Cardiac muscle cell (in vitro differentiated cells and primary cell): ENCODE measurements at regions not wholly inside any gene's neighbourhood (a gene's known extent, or its start where the extent isn't known, plus 50 kb on each side); places are given as distances from the start of the nearest gene placed in this dataset.

Source experiments
- DNase-seq, 2 donors: peaks; one replicate each; pipeline versions ENCODE4 v3.0.0 to v3.0.0-alpha.2; 2010 to 2017; ENCODE audit warnings: low read depth in 1 of 2, low spot score in 1 of 2
- H3K27ac ChIP-seq: fragments of 200-600 bp; sonication (generic); 2 replicates; pipeline ENCODE4 v1.5.1; 2016
- H3K27me3 ChIP-seq: fragments of 200-600 bp; sonication (generic); 2 replicates; pipeline ENCODE4 v1.6.0; 2016; ENCODE audit warnings: control low read depth
- H3K36me3 ChIP-seq: fragments of 200-600 bp; sonication (generic); 2 replicates; pipeline ENCODE4 v1.5.1; 2016; ENCODE audit warnings: control low read depth
- H3K4me1 ChIP-seq: fragments of 200-600 bp; sonication (generic); 2 replicates; pipeline ENCODE4 v1.8.1; 2017; ENCODE audit warnings: low read depth, mild to moderate bottlenecking, mixed run types
- H3K4me3 ChIP-seq: fragments of 200-600 bp; sonication (generic); 2 replicates; pipeline ENCODE4 v1.5.1; 2016; ENCODE audit warnings: mild to moderate bottlenecking
- H3K9me3 ChIP-seq: fragments of 200-600 bp; sonication (generic); 2 replicates; pipeline ENCODE4 v1.5.1; 2017; ENCODE audit warnings: low read depth, mild to moderate bottlenecking, control low read depth
- TF ChIP-seq, protein P1 (sequence below): IDR thresholded peaks from 2 replicates; pipeline ENCODE4 v1.5.1; 2012; ENCODE audit warnings: low read depth, mild to moderate bottlenecking, low read length

- no peak for DNase-seq
- no peak overlapping the region for H3K27ac ChIP-seq
- H3K9me3 ChIP-seq, result no peaks in the 10 kb centered on the region
- no peaks in the 10 kb centered on the region for H3K36me3 ChIP-seq
- no peaks in the 10 kb centered on the region for H3K4me1 ChIP-seq
- no peak overlapping the region for H3K4me3 ChIP-seq
- TF ChIP-seq, protein P1, sequence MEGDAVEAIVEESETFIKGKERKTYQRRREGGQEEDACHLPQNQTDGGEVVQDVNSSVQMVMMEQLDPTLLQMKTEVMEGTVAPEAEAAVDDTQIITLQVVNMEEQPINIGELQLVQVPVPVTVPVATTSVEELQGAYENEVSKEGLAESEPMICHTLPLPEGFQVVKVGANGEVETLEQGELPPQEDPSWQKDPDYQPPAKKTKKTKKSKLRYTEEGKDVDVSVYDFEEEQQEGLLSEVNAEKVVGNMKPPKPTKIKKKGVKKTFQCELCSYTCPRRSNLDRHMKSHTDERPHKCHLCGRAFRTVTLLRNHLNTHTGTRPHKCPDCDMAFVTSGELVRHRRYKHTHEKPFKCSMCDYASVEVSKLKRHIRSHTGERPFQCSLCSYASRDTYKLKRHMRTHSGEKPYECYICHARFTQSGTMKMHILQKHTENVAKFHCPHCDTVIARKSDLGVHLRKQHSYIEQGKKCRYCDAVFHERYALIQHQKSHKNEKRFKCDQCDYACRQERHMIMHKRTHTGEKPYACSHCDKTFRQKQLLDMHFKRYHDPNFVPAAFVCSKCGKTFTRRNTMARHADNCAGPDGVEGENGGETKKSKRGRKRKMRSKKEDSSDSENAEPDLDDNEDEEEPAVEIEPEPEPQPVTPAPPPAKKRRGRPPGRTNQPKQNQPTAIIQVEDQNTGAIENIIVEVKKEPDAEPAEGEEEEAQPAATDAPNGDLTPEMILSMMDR, result no peak
- no peaks in the 10 kb centered on the region for H3K27me3 ChIP-seq
Observed at GRCh38 chr1:198923993-198924392, 285.2 kb downstream of the PTPRC start.

GRCh38 chr1:198925567-198925966, 286.7 kb downstream of the PTPRC start:
- H3K9me3 ChIP-seq, result no peaks in the 10 kb centered on the region
- no peak for DNase-seq
- TF ChIP-seq, protein P1, result no peak
- H3K4me1 ChIP-seq, result no peaks in the 10 kb centered on the region
- H3K4me3 ChIP-seq, result no peak overlapping the region
- no peaks in the 10 kb centered on the region for H3K27me3 ChIP-seq
- H3K27ac ChIP-seq, result no peak overlapping the region
- H3K36me3 ChIP-seq, result no peaks in the 10 kb centered on the region

GRCh38 chr1:198927129-198927528, 288.3 kb downstream of the PTPRC start:
- no peaks in the 10 kb centered on the region for H3K4me1 ChIP-seq
- no peaks in the 10 kb centered on the region for H3K27me3 ChIP-seq
- no peaks in the 10 kb centered on the region for H3K9me3 ChIP-seq
- no peak overlapping the region for H3K27ac ChIP-seq
- no peaks in the 10 kb centered on the region for H3K36me3 ChIP-seq
- no peak for DNase-seq
- H3K4me3 ChIP-seq, result no peak overlapping the region
- TF ChIP-seq, protein P1, result no peak

DNA sequence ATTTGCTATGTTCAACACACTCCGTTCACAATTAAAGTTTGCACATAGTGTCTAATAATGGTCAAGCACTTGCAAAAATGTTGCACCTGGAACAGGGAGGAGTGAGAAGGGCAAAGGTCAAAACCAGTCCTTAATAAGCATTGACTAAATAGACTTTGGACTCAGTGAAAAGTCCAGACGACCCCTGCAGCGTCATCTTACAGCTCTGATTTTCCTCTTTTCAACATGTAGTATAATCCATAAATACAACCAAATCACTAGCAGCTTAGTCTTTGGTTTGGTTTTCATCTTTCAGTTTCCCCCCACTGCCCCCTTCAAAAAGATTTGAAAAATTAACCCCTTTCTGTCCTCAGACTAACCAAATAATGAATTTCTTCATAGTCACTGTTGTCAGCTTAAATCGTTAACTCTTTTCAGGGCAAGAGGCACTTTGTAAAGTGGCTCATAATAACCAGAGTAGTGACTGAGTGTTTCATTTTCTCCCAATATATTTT, 290.3 kb downstream of the PTPRC start:
- no peak overlapping the region for H3K27ac ChIP-seq

GRCh38 chr1:198929961-198930599, 291.2 kb downstream of the PTPRC start:
- H3K9me3 ChIP-seq, result no peaks in the 10 kb centered on the region
- peak in 1 of 2 donors; percentile 62 for DNase-seq
- H3K36me3 ChIP-seq, result no peaks in the 10 kb centered on the region
- no peak overlapping the region for H3K27ac ChIP-seq
- no peak overlapping the region for H3K4me3 ChIP-seq
- no peaks in the 10 kb centered on the region for H3K4me1 ChIP-seq
- TF ChIP-seq, protein P1, result no peak
- no peaks in the 10 kb centered on the region for H3K27me3 ChIP-seq

More for the DNA sequence above, 290.3 kb downstream of the PTPRC start:
- Histone ChIP-seq H3K4me1 (no peaks in the 10 kb centered on the region), H3K36me3 (no peaks in the 10 kb centered on the region), H3K27me3 (no peaks in the 10 kb centered on the region), H3K9me3 (no peaks in the 10 kb centered on the region), H3K4me3 (no peak overlapping the region)
- DNase-seq, result no peak
- TF ChIP-seq, protein P1, result no peak
